ENCODE measurements at regions not wholly inside any gene's neighbourhood (a gene's known extent, or its start where the extent isn't known, plus 50 kb on each side); places are given as distances from the start of the nearest gene placed in this dataset.

- DNase-seq: no peak
Observed at GRCh38 chr6:50654155-50654554, 59.2 kb upstream of the TFAP2D start.

DNA sequence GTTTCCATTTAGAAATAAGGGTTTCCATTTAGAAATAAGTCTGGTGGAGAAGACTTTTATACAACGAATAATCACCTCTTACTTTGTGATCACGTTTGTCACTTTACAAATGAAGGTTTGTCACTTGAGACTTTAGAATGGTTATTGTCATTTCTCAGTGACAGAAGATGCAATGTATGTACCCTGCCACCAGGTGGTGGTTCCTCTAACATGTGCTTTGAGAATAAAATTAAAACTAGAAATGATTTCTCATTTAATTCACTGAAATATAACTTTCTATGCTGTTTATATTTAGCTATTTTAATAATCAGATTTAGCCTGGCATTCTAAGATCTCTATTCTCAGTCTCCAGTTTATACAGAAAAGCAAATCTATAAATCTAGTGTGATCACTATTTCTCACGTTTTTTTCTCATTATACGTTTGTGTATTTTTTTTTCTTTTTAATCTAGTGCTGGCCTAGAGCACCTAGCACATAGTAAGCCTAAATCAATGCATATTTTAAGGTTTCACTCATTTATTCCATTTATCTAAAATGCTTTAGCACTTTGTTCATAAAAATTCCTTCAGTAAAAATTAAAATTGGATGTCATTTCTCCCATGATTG, 57.4 kb upstream of the TFAP2D start:
- DNase-seq: no peak

- DNase-seq: no peak
Observed at GRCh38 chr6:50657513-50657912, 55.8 kb upstream of the TFAP2D start.

GRCh38 chr6:50658561-50658960, 54.8 kb upstream of the TFAP2D start:
- DNase-seq: no peak

GRCh38 chr6:50661636-50662035, 51.7 kb upstream of the TFAP2D start:
- no peak for DNase-seq

Measured in NCI-H1694 (cell line).